ENCODE measurements at regions not wholly inside any gene's neighbourhood (a gene's known extent, or its start where the extent isn't known, plus 50 kb on each side); places are given as distances from the start of the nearest gene placed in this dataset.
"Not testable (repeated sequence)": the region's sequence is repeated elsewhere in the genome, so short reads cannot be mapped to it uniquely, and the experiment has no call there.

- H3K9me3 ChIP-seq; intact Hi-C loops (cut with DNase I); ATAC-seq; H3K27ac ChIP-seq; H3K27me3 ChIP-seq; H3K36me3 ChIP-seq; DNase-seq; H3K4me3 ChIP-seq; H3K4me1 ChIP-seq: not testable (repeated sequence)
- WGBS, 4 donors: 96 to 97% (median 96%) methylated on average over 10 to 28 of the region's 28 CpGs
These were observed 58.8 kb upstream of the ANKRD30BL start for GRCh38 chr2:132220589-132220988.

DNA sequence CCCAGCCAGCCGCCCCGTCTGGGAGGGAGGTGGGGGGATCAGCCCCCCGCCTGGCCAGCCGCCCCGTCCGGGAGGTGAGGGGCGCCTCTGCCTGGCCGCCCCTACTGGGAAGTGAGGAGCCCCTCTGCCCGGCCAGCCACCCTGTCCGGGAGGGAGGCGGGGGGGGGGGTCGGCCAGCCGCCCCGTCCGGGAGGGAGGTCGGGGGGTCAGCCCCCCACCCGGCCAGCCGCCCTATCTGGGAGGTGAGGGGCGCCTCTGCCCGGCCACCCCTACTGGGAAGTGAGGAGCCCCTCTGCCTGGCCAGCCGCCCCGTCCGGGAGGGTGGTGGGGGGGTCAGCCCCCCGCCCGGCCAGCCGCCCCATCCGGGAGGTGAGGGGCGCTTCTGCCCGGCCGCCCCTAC, 60.1 kb upstream of the ANKRD30BL start:
- H3K9me3 ChIP-seq; intact Hi-C loops (cut with DNase I); H3K4me1 ChIP-seq; H3K27me3 ChIP-seq; DNase-seq; H3K36me3 ChIP-seq; ATAC-seq; H3K4me3 ChIP-seq; H3K27ac ChIP-seq: not testable (repeated sequence)
- 94 to 100% (median 96%) methylated on average over 1 to 18 of the region's 30 CpGs for WGBS, 4 donors

DNA sequence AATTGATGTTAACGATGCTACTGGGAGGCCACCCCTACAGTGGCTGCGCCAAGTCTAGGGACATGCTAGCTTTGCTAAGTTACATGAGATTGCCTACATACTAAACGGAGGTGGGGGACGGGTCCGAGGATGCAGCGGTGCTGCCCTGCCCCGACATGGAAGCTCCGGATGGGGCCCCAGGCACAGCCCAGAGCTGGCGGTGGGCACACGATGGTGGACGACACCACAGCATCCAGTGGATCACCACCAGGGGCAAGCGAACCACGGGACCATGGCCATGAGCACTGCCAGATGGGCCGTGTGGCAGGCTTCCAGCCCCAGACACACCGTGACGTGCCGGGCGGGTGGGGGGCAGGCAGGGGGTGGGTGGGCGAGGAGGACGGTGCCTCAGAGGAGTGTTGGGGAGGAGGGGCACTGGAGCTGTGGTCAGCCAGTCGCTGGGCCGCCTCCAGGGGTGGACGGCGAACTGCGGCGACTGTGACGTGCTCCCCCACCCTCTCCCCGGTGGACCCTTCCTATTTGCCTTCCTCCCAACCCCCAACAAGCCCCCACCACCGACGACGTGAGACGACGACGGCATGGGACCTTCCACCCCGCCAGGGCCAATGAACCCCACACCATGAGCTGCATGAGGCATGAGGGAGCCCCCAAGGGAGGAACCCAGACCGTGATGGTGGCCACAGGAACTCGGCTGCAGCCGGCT, 90.6 kb upstream of the ANKRD30BL start:
- Histone ChIP-seq H3K9me3 (peaks cover 0 to 30% (median 11%) of the 10 kb centered on the region in 12 donors), H3K27me3 (peaks cover 10 to 29% (median 13%) of the 10 kb centered on the region in 9 donors), H3K27ac (no peak overlapping the region), H3K4me1 (peaks cover 0 to 8% (median 0%) of the 10 kb centered on the region in 12 donors), H3K4me3 (no peak overlapping the region), H3K36me3 (no peaks in the 10 kb centered on the region)
- ATAC-seq (no peak), DNase-seq (no peak)
- TF ChIP-seq CTCF (IDR thresholded peaks at IDR 0.05) (no peak), POLR2A (IDR thresholded peaks at IDR 0.05) (no peak)
- intact Hi-C loops (cut with DNase I): no loop called here
- WGBS, 4 donors: 95% methylated on average over 29 to 38 of the region's 38 CpGs

GRCh38 chr2:132252894-132253264, 91.1 kb upstream of the ANKRD30BL start:
- ATAC-seq (no peak), DNase-seq (no peak)
- Histone ChIP-seq H3K27me3 (peaks cover 16 to 34% (median 18%) of the 10 kb centered on the region in 9 donors), H3K27ac (no peak overlapping the region), H3K36me3 (no peaks in the 10 kb centered on the region), H3K9me3 (peaks cover 0 to 30% (median 11%) of the 10 kb centered on the region in 12 donors), H3K4me3 (no peak overlapping the region), H3K4me1 (peaks cover 0 to 10% (median 0%) of the 10 kb centered on the region in 12 donors)
- intact Hi-C loops (cut with DNase I): no loop called here
- TF ChIP-seq POLR2A (IDR thresholded peaks at IDR 0.05): no peak
- no peak for TF ChIP-seq CTCF (IDR thresholded peaks at IDR 0.05)
- 93 to 96% (median 95%) methylated on average over 17 of the region's 17 CpGs for WGBS, 4 donors

- DNase-seq (no peak), ATAC-seq (peak in 1 of 4 donors; percentile 38)
- Histone ChIP-seq H3K36me3 (no peaks in the 10 kb centered on the region), H3K4me1 (peaks cover 0 to 11% (median 0%) of the 10 kb centered on the region in 12 donors), H3K4me3 (no peak overlapping the region), H3K27ac (no peak overlapping the region), H3K9me3 (peaks cover 0 to 28% (median 9%) of the 10 kb centered on the region in 12 donors), H3K27me3 (peaks cover 16 to 43% (median 24%) of the 10 kb centered on the region in 9 donors)
- TF ChIP-seq POLR2A (IDR thresholded peaks at IDR 0.05): no peak
- TF ChIP-seq CTCF (IDR thresholded peaks at IDR 0.05): no peak
- 95 to 97% (median 96%) methylated on average over 28 to 50 of the region's 50 CpGs for WGBS, 4 donors
- intact Hi-C loops (cut with DNase I): no loop called here
These were observed 91.9 kb upstream of the ANKRD30BL start for GRCh38 chr2:132253496-132254305.

GRCh38 chr2:132254306-132254919, 92.7 kb upstream of the ANKRD30BL start:
- H3K4me3 ChIP-seq; H3K27ac ChIP-seq; DNase-seq; H3K36me3 ChIP-seq; intact Hi-C loops (cut with DNase I); ATAC-seq: not testable (repeated sequence)
- peaks cover 0 to 11% (median 0%) of the 10 kb centered on the region in 12 donors for H3K4me1 ChIP-seq
- H3K9me3 ChIP-seq: peaks cover 0 to 20% (median 3%) of the 10 kb centered on the region in 12 donors
- 90 to 97% (median 93%) methylated on average over 25 of the region's 25 CpGs for WGBS, 4 donors
- peaks cover 16 to 49% (median 24%) of the 10 kb centered on the region in 9 donors for H3K27me3 ChIP-seq

Data from heart left ventricle (tissue), 16 donors.